ENCODE measurements at regions not wholly inside any gene's neighbourhood (a gene's known extent, or its start where the extent isn't known, plus 50 kb on each side); places are given as distances from the start of the nearest gene placed in this dataset.

GRCh38 chr3:95456835-95457234, 1357.6 kb upstream of the EPHA6 start:
- Histone ChIP-seq H3K27me3 (no peaks in the 10 kb centered on the region), H3K4me1 (no peaks in the 10 kb centered on the region), H3K36me3 (replicated peaks in 1 of 2; ENCODE audit: insufficient read depth in 1 of 2, low read depth in 2 of 2) (no peaks in the 10 kb centered on the region), H3K4me3 (no peak overlapping the region), H3K27ac (no peak overlapping the region), H3K9me3 (no peaks in the 10 kb centered on the region)
- ATAC-seq (no peak), DNase-seq (no peak)
- intact Hi-C loops (cut with DNase I), result no loop called here
- TF ChIP-seq, protein P1, sequence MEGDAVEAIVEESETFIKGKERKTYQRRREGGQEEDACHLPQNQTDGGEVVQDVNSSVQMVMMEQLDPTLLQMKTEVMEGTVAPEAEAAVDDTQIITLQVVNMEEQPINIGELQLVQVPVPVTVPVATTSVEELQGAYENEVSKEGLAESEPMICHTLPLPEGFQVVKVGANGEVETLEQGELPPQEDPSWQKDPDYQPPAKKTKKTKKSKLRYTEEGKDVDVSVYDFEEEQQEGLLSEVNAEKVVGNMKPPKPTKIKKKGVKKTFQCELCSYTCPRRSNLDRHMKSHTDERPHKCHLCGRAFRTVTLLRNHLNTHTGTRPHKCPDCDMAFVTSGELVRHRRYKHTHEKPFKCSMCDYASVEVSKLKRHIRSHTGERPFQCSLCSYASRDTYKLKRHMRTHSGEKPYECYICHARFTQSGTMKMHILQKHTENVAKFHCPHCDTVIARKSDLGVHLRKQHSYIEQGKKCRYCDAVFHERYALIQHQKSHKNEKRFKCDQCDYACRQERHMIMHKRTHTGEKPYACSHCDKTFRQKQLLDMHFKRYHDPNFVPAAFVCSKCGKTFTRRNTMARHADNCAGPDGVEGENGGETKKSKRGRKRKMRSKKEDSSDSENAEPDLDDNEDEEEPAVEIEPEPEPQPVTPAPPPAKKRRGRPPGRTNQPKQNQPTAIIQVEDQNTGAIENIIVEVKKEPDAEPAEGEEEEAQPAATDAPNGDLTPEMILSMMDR (IDR thresholded peaks at IDR 0.05), result no peak
- TF ChIP-seq POLR2A (IDR thresholded peaks at IDR 0.05), result no peak

GRCh38 chr3:95459706-95460105, 1354.7 kb upstream of the EPHA6 start:
- no peaks in the 10 kb centered on the region for H3K9me3 ChIP-seq
- intact Hi-C loops (cut with DNase I), result no loop called here
- H3K36me3 ChIP-seq (replicated peaks in 1 of 2; ENCODE audit: insufficient read depth in 1 of 2, low read depth in 2 of 2), result no peaks in the 10 kb centered on the region
- H3K27ac ChIP-seq, result no peak overlapping the region
- no peak overlapping the region for H3K4me3 ChIP-seq
- DNase-seq (no peak), ATAC-seq (no peak)
- no peaks in the 10 kb centered on the region for H3K27me3 ChIP-seq
- TF ChIP-seq POLR2A (IDR thresholded peaks at IDR 0.05), result no peak
- TF ChIP-seq, protein P1 (IDR thresholded peaks at IDR 0.05), result no peak
- 62 to 76% methylated on average over 3 of the region's 3 CpGs for WGBS, 2 donors
- H3K4me1 ChIP-seq, result no peaks in the 10 kb centered on the region

DNA sequence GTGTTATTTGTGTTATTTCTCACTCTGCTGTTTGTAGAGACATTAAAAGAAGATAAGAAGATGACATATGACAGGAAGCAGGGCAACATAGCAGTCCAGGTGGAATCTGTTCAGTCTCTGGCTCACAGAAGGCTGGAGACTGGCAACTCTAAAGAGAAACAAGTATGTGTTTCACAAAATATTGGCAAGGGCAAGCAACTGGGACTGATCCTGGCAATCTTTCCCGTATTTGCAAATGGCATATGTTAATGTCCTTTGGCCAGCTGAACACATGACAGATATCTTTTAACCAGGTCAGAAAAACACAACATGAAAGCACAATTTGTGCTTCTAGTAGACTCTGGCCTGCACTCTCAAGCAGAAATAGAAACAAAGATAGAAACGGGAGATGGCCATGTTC, 1354.1 kb upstream of the EPHA6 start:
- H3K27ac ChIP-seq, result no peak overlapping the region
- no peaks in the 10 kb centered on the region for H3K36me3 ChIP-seq (replicated peaks in 1 of 2; ENCODE audit: insufficient read depth in 1 of 2, low read depth in 2 of 2)
- intact Hi-C loops (cut with DNase I), result no loop called here
- peak in 3 of 4 donors; percentile 16 to 28 (median 21) for DNase-seq
- WGBS, 2 donors, result 12 to 24% methylated on average over 2 of the region's 2 CpGs
- H3K4me3 ChIP-seq, result no peak overlapping the region
- H3K4me1 ChIP-seq, result no peaks in the 10 kb centered on the region
- peak; percentile 50 for ATAC-seq
- no peak for TF ChIP-seq POLR2A (IDR thresholded peaks at IDR 0.05)
- TF ChIP-seq, protein P1 (IDR thresholded peaks at IDR 0.05), result no peak
- no peaks in the 10 kb centered on the region for H3K9me3 ChIP-seq
- H3K27me3 ChIP-seq, result no peaks in the 10 kb centered on the region

DNA sequence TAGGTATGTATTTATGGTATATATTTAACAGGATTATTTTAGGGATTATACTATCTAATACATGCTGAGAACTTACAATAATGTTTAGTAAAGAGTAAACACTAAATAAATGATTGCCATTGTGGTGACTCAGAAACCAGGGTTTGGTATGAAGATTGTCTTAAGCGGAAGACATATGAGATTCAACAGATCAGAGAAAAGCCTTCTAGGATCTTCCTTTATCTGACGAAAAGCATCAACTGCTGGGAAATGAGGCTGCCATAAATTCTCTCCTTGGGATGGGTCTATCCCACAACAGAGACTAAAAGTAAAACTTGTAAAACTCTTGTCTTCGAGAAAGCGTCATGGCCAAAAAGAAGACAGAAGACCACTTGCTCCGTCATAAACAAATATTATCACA, 1352.2 kb upstream of the EPHA6 start:
- DNase-seq (no peak), ATAC-seq (no peak)
- 70 to 85% methylated on average over 5 of the region's 5 CpGs for WGBS, 2 donors
- H3K27me3 ChIP-seq, result no peaks in the 10 kb centered on the region
- no peaks in the 10 kb centered on the region for H3K36me3 ChIP-seq (replicated peaks in 1 of 2; ENCODE audit: insufficient read depth in 1 of 2, low read depth in 2 of 2)
- no peak overlapping the region for H3K4me3 ChIP-seq
- no peaks in the 10 kb centered on the region for H3K4me1 ChIP-seq
- intact Hi-C loops (cut with DNase I), result no loop called here
- no peak overlapping the region for H3K27ac ChIP-seq
- H3K9me3 ChIP-seq, result no peaks in the 10 kb centered on the region
- TF ChIP-seq POLR2A (IDR thresholded peaks at IDR 0.05), result no peak
- TF ChIP-seq, protein P1 (IDR thresholded peaks at IDR 0.05), result no peak

- H3K27me3 ChIP-seq, result no peaks in the 10 kb centered on the region
- H3K4me3 ChIP-seq, result no peak overlapping the region
- ATAC-seq, result no peak
- H3K9me3 ChIP-seq, result no peaks in the 10 kb centered on the region
- TF ChIP-seq, protein P1 (IDR thresholded peaks at IDR 0.05), result no peak
- TF ChIP-seq POLR2A (IDR thresholded peaks at IDR 0.05), result no peak
- no peaks in the 10 kb centered on the region for H3K36me3 ChIP-seq (replicated peaks in 1 of 2; ENCODE audit: insufficient read depth in 1 of 2, low read depth in 2 of 2)
- no peak for DNase-seq
- H3K4me1 ChIP-seq, result no peaks in the 10 kb centered on the region
- WGBS, 2 donors, result 0 to 73% methylated on average over 1 of the region's 1 CpG
- intact Hi-C loops (cut with DNase I), result no loop called here
- no peak overlapping the region for H3K27ac ChIP-seq
Measured at GRCh38 chr3:95464346-95464745, 1350.0 kb upstream of the EPHA6 start.

Data from body of pancreas (tissue), 4 donors.